ENCODE measurements at regions not wholly inside any gene's neighbourhood (a gene's known extent, or its start where the extent isn't known, plus 50 kb on each side); places are given as distances from the start of the nearest gene placed in this dataset.

GRCh38 chr6:71510057-71510713, 221.6 kb downstream of the OGFRL1 start:
- peak in 1 of 3 donors; percentile 29 for TF ChIP-seq CTCF (IDR thresholded peaks at IDR 0.05)
- no peak for DNase-seq (ENCODE audit: low spot score)
- ATAC-seq (ENCODE audit: low FRiP score), result peak; percentile 83

GRCh38 chr6:71510856-71511255, 222.2 kb downstream of the OGFRL1 start:
- DNase-seq (ENCODE audit: low spot score) (no peak), ATAC-seq (ENCODE audit: low FRiP score) (no peak)
- TF ChIP-seq CTCF (IDR thresholded peaks at IDR 0.05), result no peak

DNA sequence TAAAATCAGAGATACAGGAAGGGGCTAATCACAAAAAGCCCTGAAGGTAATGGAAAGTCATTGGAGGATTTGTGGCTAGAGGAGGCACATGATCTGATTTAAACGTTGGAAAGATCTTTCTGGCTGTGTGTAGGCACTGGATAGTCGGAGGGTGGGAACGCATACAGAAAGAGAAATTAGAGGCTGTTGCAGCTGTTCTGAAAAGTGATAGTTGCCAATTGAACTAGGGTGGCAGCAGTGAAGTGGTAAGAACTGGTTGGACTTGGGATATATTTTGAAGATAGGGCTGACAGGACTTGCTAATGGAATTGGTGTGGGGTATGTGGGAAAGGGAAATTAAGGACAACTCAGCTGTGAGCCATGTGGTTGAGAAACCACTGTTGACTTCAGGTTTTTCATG, 223.6 kb downstream of the OGFRL1 start:
- TF ChIP-seq CTCF (IDR thresholded peaks at IDR 0.05), result no peak
- ATAC-seq (ENCODE audit: low FRiP score) (no peak), DNase-seq (ENCODE audit: low spot score) (no peak)

DNA sequence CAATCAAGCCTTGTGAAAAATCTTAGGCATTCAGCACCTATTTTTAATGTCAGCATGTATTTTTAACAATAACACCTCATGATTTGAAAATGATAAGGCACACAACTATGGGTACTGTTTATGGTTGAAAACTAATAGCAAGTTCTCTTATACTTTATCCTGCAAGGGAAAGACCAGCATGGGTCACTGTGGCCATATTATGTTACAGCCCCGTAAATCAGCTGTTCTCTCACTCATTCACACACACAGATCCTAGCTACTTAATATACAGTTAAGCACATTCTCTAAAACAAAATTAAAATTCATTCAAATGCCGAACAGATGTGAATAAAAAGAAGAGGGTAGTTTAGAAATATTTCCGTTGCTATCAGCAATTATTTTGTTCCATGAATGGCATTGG, 224.4 kb downstream of the OGFRL1 start:
- no peak for ATAC-seq (ENCODE audit: low FRiP score)
- no peak for TF ChIP-seq CTCF (IDR thresholded peaks at IDR 0.05)

DNA sequence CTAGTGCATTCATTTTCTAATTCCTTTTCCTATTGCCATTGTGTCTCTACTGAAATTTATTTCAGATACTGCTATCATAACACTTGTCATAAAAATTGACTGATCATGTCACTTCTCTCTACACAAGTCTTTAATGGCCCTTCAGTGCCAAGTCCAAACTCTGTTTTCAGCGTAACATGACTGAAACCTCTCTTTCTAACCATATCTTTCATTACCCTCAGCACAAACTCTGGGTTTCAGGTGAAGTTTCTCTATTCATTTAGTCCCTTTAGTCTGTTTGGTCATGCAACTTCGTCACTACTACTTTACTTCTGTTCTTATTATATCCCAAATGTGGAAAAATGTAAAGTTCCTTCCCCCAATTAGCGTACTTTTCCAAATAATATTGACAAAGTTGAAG, 234.9 kb downstream of the OGFRL1 start:
- no peak for TF ChIP-seq CTCF (IDR thresholded peaks at IDR 0.05)
- ATAC-seq (ENCODE audit: low FRiP score) (no peak), DNase-seq (ENCODE audit: low spot score) (no peak)

More for the DNA sequence above, 224.4 kb downstream of the OGFRL1 start:
- no peak for DNase-seq (ENCODE audit: low spot score)

DNA sequence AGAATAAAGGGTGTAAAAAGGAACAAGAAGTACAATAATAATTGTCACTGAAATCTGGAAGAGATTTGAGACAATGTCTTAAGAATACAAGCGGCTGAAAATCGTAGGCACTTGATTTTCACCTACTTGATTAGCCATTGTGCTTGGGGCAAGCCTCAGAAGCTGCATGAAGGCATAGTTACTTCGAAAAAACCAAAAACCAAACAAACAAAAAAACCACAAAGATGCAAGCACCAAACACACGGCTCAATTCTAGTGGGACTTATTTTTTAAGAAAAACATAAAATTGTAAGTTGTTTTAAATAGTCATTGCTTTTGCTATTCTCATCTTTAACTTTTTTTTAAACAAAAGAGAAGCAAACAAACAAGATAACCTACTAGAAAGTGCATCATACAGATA, 235.6 kb downstream of the OGFRL1 start:
- ATAC-seq (ENCODE audit: low FRiP score) (no peak), DNase-seq (ENCODE audit: low spot score) (no peak)
- TF ChIP-seq CTCF (IDR thresholded peaks at IDR 0.05), result no peak

DNA sequence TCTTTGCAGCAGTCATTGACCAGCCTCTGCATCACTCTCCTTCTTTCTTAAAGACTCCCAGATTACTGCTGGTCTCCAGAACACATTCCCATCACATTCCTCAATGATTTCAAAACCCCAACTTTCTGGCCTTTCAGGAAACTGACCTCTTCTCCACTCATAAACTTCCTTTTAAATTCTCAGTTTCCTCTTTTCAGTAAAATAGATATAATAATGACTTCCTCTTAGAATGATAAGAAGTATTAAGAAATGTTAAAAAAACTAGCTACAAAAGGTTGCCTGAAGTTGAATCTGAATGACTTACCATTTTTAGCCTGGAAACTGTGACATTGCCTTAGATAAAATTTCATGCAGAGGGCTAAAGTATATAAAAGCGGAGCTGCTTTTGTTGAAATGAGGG, 239.3 kb downstream of the OGFRL1 start:
- TF ChIP-seq CTCF (IDR thresholded peaks at IDR 0.05), result no peak
- ATAC-seq (ENCODE audit: low FRiP score) (no peak), DNase-seq (ENCODE audit: low spot score) (no peak)
